ENCODE measurements at regions not wholly inside any gene's neighbourhood (a gene's known extent, or its start where the extent isn't known, plus 50 kb on each side); places are given as distances from the start of the nearest gene placed in this dataset.
"Not testable (repeated sequence)": the region's sequence is repeated elsewhere in the genome, so short reads cannot be mapped to it uniquely, and the experiment has no call there.

DNA sequence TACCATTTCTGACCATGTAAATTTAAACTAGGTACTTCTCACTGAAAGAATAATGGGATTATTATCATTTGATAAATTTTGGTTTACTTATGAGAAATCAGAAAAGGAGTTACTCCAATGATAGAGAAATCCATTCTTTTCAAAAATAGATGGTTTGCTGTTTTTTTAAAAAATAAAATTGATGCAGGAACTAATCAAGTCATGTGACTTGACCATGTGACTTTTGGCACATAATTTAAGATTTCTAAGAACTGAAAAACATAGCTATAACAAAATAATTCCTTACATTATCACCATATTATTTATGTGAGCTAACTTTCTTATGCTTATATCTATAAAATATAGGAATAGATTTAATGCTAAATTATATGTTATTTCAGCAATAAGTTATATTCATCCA is 247.1 kb upstream of the FIGN start:
- FAIRE-seq, result no peak

DNA sequence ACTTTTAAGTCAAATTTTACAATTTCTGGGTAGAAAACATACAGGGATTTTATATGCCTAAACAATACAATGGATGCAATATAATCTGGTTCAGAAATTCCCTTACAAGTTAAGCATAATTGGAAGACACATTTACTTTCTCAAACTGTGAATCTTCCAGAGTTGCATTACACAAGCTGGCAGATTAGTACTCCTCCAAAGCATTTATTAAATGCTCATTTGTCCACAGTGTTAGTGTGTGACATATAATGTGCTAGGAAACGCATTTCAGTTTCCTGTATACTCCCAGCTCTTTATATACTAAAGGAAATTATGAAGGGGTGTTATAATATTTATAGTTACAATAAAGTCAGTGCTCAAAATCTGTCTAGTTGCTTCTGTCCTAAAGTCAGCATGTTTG is 239.0 kb upstream of the FIGN start:
- DNase-seq (ENCODE audit: insufficient read length, low spot score), result no peak
- FAIRE-seq, result no peak

More for the DNA sequence above, 247.1 kb upstream of the FIGN start:
- no peak for DNase-seq (ENCODE audit: insufficient read length, low spot score)

GRCh38 chr2:163970058-163970813 is 234.4 kb upstream of the FIGN start:
- FAIRE-seq (no peak), DNase-seq (ENCODE audit: insufficient read length, low spot score) (no peak)

DNA sequence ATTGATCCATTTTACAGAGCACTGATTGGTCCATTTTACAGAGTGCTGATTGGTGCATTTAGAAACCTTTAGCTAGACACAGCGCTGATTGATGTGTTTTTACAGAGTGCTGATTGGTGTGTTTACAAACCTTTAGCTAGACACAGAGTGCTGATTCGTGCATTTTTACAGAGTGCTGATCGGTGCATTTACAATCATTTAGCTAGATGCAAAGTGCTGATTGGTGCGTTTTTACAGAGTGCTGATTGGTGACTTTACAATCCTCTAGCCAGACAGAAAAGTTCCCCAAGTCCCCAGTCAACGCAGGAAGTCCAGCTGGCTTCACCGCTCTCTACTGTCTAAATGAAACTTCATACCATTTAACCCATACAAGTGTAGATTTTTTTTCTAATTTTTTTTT is 228.5 kb upstream of the FIGN start:
- FAIRE-seq; DNase-seq (ENCODE audit: insufficient read length, low spot score): not testable (repeated sequence)

DNA sequence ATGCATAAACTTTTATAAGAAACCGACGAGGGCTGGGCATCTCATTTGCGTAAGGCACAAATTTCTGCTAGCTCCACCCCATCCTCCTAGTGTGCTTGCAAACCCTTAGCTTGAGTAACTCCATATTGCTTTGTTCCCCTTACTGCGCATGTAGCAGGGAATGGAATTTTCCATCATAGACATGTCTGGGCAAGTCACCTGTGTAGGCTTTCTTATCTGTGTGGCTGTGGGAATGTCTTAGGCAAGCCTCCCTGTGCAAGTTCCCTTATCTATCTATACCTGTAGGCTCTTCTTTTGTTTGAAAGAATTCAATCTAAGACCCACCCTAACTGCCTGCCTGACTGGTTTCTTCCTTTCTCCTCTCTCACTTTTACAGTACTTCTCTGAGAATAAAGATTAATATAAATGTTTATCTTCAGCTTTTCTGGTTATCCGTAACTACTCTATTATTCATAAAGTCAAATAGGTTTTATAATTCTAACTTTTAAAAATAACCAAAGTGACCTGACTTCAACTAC is 217.6 kb upstream of the FIGN start:
- no peak for DNase-seq (ENCODE audit: insufficient read length, low spot score)
- FAIRE-seq, result no peak

GRCh38 chr2:163951312-163951711 is 215.5 kb upstream of the FIGN start:
- no peak for FAIRE-seq
- no peak for DNase-seq (ENCODE audit: insufficient read length, low spot score)

- no peak for FAIRE-seq
- no peak for DNase-seq (ENCODE audit: insufficient read length, low spot score)
Measured at GRCh38 chr2:163949693-163950092, 213.9 kb upstream of the FIGN start.

- FAIRE-seq (no peak), DNase-seq (ENCODE audit: insufficient read length, low spot score) (no peak)
Measured at GRCh38 chr2:163944347-163944737, 208.5 kb upstream of the FIGN start.

- no peak for FAIRE-seq
- no peak for DNase-seq (ENCODE audit: insufficient read length, low spot score)
Measured at GRCh38 chr2:163943403-163944346, 207.9 kb upstream of the FIGN start.

- no peak for FAIRE-seq
- no peak for DNase-seq (ENCODE audit: insufficient read length, low spot score)
Measured at GRCh38 chr2:163934131-163934530, 198.3 kb upstream of the FIGN start.

DNA sequence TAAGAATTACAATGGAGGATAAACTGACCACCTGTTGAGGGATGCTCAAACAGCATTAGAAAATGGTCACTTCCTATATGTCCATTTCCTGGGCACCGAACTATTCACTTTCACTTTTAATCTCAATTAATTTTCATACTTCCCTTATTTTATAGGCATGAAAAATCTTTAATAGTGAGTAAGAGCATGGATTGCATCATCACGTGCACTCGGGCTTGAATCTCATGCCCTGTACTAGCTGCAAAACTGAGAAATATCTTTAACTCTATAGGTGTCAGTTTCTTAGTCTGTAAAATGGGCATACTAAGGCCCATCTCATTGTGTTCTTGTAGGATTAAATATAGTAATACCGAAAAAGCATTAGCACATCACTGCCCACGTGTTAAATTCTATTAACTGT is 183.9 kb upstream of the FIGN start:
- no peak for DNase-seq (ENCODE audit: insufficient read length, low spot score)
- no peak for FAIRE-seq

DNA sequence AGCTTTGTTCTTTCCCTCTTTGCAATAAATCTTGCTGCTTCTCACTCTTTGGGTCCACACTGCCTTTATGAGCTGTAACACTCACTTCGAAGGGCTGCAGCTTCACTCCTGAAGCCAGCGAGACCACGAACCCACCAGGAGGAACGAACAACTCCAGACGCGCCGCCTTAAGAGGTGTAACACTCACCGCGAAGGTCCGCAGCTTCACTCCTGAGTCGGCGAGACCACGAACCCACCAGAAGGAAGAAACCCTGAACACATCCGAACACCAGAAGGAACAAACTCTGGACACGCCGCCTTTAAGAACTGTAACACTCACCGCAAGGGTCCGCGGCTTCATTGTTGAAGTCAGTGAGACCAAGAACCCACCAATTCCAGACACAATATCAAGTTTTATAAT is 178.7 kb upstream of the FIGN start:
- not testable (repeated sequence) for DNase-seq (ENCODE audit: insufficient read length, low spot score); FAIRE-seq

- FAIRE-seq; DNase-seq (ENCODE audit: insufficient read length, low spot score): not testable (repeated sequence)
Measured at GRCh38 chr2:163913532-163913944, 177.7 kb upstream of the FIGN start.

GRCh38 chr2:163909411-163910080 is 173.7 kb upstream of the FIGN start:
- DNase-seq (ENCODE audit: insufficient read length, low spot score) (no peak), FAIRE-seq (no peak)

DNA sequence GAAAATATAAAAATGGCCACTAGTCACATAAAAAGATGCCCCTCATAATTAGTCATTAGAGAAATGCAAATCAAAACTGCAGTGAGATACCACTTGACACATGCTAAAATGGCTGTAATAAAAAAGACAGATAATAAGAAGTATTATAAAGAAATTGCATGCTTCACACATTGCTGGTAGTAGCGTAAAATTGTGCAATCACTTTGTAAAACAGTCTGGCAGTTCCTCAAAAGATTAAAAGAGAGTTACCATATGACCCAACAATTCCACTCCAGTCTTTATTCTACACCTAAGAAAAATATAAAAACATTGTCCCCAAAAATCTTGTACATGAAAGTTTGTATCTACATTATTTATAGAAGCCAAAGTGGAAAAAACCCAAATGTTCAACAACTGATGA is 170.6 kb upstream of the FIGN start:
- DNase-seq (ENCODE audit: insufficient read length, low spot score), result no peak
- FAIRE-seq, result no peak

DNA sequence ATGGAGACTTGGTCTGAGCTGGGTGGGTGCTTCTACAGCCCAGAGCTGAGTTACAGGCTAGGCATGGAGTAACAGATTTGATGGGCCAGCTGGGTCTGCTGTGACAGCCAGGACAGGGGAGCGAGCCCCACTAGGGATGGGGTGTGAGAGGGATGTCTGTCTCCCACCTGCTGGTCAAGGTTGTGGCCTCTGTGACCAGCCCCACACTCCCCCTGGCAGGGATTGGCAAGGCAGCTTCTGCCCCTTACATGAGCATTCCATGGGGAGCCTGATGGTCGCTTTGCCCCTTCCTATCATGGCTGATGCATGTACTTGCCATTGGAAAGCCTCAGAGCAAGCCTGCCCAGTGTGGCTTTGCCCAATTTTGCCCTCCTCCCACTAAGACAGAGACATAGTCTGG is 162.0 kb upstream of the FIGN start:
- DNase-seq (ENCODE audit: insufficient read length, low spot score) (no peak), FAIRE-seq (no peak)

- not testable (repeated sequence) for DNase-seq (ENCODE audit: insufficient read length, low spot score); FAIRE-seq
Measured at GRCh38 chr2:163893444-163893843, 157.6 kb upstream of the FIGN start.

- DNase-seq (ENCODE audit: insufficient read length, low spot score) (no peak), FAIRE-seq (no peak)
Measured at GRCh38 chr2:163888591-163888990, 152.8 kb upstream of the FIGN start.

GRCh38 chr2:163887182-163887581 is 151.4 kb upstream of the FIGN start:
- DNase-seq (ENCODE audit: insufficient read length, low spot score), result no peak
- no peak for FAIRE-seq

DNA sequence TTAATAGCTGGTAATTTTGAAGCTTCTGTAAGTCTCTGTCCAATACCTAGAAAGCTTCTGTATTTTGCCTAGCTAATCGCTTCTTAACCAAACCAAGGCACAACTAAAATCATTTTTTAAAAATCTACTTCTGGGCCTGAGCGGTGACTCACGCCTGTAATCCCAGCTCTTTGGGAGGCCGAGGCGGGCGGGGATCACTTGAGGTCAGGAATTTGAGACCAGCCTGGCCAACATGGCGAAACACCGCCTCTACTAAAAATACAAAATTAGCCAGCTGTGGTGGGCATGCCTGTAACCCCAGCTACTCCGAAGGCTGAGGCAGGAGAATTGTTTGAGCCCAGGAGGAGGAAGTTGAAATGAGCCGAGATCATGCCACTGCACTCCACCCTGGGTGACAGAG is 148.6 kb upstream of the FIGN start:
- FAIRE-seq (no peak), DNase-seq (ENCODE audit: insufficient read length, low spot score) (no peak)

DNA sequence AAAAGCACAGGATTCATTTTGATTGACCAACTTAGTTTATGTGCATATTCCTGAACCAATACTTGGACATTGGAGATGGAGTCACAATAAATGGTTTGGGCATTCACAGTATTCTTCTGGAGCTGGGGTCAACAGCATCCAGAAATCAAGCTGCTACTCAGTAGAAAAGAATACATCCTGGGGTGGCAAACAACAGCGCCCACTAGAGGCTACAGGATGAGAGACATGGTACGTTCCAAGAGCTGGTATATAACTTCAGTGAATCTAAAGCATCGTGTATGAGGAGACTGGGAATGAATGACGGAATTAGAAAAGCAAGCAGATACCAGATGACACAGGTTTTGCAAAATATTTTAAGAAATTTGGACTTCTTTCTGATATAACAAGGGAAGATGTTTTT is 142.9 kb upstream of the FIGN start:
- no peak for FAIRE-seq
- no peak for DNase-seq (ENCODE audit: insufficient read length, low spot score)

Data from HTR-8/SVneo (cell line).